ENCODE measurements at regions not wholly inside any gene's neighbourhood (a gene's known extent, or its start where the extent isn't known, plus 50 kb on each side); places are given as distances from the start of the nearest gene placed in this dataset.

- TF ChIP-seq CTCF (IDR thresholded peaks at IDR 0.05; ENCODE audit: insufficient read depth, low read length, poor library complexity, severe bottlenecking) (no peak), EZH2phosphoT487 (conservative IDR thresholded peaks at IDR 0.05; ENCODE audit: low read length) (no peak)
Observed at GRCh38 chr5:103407402-103407801, 148.8 kb downstream of the MACIR start.

All from SU-DHL-6 (cell line).